HCT116 (cell line): ENCODE measurements at regions not wholly inside any gene's neighbourhood (a gene's known extent, or its start where the extent isn't known, plus 50 kb on each side); places are given as distances from the start of the nearest gene placed in this dataset.

Experiments used
- ATAC-seq: fragments of 200-7000 bp; cut with Tn5 transposase; 2 replicates; pipeline ENCODE4 v1.9.1; 2020; ENCODE audit warnings: mild to moderate bottlenecking, moderate library complexity
- BruUV-seq: library from RNA; stranded (reverse); fragments of 400-500 nt; replicated peaks from 2 replicates; lab custom pipeline; 2021; lab: Mats Ljungman, UMichigan
- CTCF ChIA-PET: fragments of 300-600 bp; sonication (Branson Sonifier 250); formaldehyde crosslinking; loops from one replicate; lab custom pipeline; 2021; ENCODE audit warnings: antibody characterized with exemption; lab: Charles Lee
- POLR2A ChIA-PET: fragments of 300-600, 350-600 bp; sonication (Branson Sonifier 250); formaldehyde crosslinking; loops from one replicate; lab custom pipeline; 2021; ENCODE audit warnings: antibody characterized with exemption; lab: Charles Lee
- RAD21 ChIA-PET, 2 experiments: fragments of 300-600 bp; sonication (Branson Sonifier 250); formaldehyde crosslinking; loops; one replicate each; lab custom pipeline; 2023; ENCODE audit warnings: low total read pairs in 2 of 2; ENCODE audit not compliant: uncharacterized antibody in 2 of 2, unreplicated experiment in 2 of 2, low non-redundant PET in 1 of 2; lab: Charles Lee
- DNase-seq: peaks from one replicate; pipeline ENCODE4 v3.0.0-alpha.2; 2010; ENCODE audit warnings: low read depth, low spot score
- H2AFZ ChIP-seq: fragments of 200-600 bp; shearing (Covaris generic), sonication (generic); 2 replicates; pipeline ENCODE4 v1.6.1; 2017; ENCODE audit warnings: low read depth, mixed run types, mixed read lengths, antibody characterized with exemption, low read length; ENCODE audit not compliant: poor library complexity, severe bottlenecking
- H3K27ac ChIP-seq: 2 replicates; pipeline ENCODE4 v1.5.1; 2012; ENCODE audit warnings: low read depth, low read length
- H3K27me3 ChIP-seq: fragments of 200-600 bp; sonication (generic); 2 replicates; pipeline ENCODE4 v1.6.1; 2016; ENCODE audit warnings: mixed run types, low read length, mixed read lengths; ENCODE audit not compliant: insufficient read depth
- H3K36me3 ChIP-seq, 2 experiments: fragments of 200-500 bp in 1 of 2; fragments of 200-600 bp in 1 of 2; sonication (Bioruptor generic) in 1 of 2; sonication (generic) in 1 of 2; 2 replicates each; pipeline versions ENCODE4 v1.5.1 to v1.6.1; 2014 to 2016; ENCODE audit warnings: low read length in 2 of 2, inconsistent platforms in 1 of 2, mixed read lengths in 1 of 2, mixed run types in 1 of 2; ENCODE audit not compliant: insufficient read depth in 2 of 2, control insufficient read depth in 1 of 2
- H3K4me1 ChIP-seq, 2 experiments: fragments of 200-600 bp in 1 of 2; sonication (generic) in 1 of 2; 2 replicates each; pipeline versions ENCODE4 v1.5.1 to v1.6.1; 2012 to 2017; ENCODE audit warnings: low read length in 2 of 2, inconsistent platforms in 1 of 2, mild to moderate bottlenecking in 1 of 2, mixed read lengths in 1 of 2, mixed run types in 1 of 2, moderate library complexity in 1 of 2; ENCODE audit not compliant: insufficient read depth in 2 of 2, control insufficient read depth in 1 of 2
- H3K4me2 ChIP-seq: fragments of 200-600 bp; sonication (generic); 2 replicates; pipeline ENCODE4 v1.6.1; 2017; ENCODE audit warnings: mixed run types, low read length, mixed read lengths
- H3K4me3 ChIP-seq, 2 experiments: fragments of 200-600 bp in 1 of 2; sonication (generic) in 1 of 2; replicated peaks in 1 of 2; 2 replicates each; pipeline ENCODE4 v1.5.1; 2011 to 2016; ENCODE audit warnings: low read length in 2 of 2, control low read depth in 1 of 2, low read depth in 1 of 2, mild to moderate bottlenecking in 1 of 2, mixed read lengths in 1 of 2, mixed run types in 1 of 2
- H3K79me2 ChIP-seq: fragments of 200-600 bp; sonication (generic); 2 replicates; pipeline ENCODE4 v1.6.1; 2017; ENCODE audit warnings: mild to moderate bottlenecking, mixed run types, low read length, moderate library complexity, mixed read lengths; ENCODE audit not compliant: insufficient read depth
- H3K9ac ChIP-seq: fragments of 200-600 bp; sonication (generic); 2 replicates; pipeline ENCODE4 v1.6.1; 2016; ENCODE audit warnings: low read length, mixed read lengths
- H3K9me2 ChIP-seq: fragments of 200-600 bp; sonication (generic), shearing (Covaris generic); 2 replicates; pipeline ENCODE4 v1.6.1; 2017; ENCODE audit warnings: mixed run types, mild to moderate bottlenecking, moderate library complexity; ENCODE audit not compliant: insufficient read depth
- H3K9me3 ChIP-seq, 2 experiments: fragments of 200-500 bp in 1 of 2; fragments of 200-600 bp in 1 of 2; sonication (Bioruptor generic) in 1 of 2; sonication (generic) in 1 of 2; 2 replicates each; pipeline ENCODE4 v1.6.1; 2014 to 2017; ENCODE audit warnings: low read length in 2 of 2, mixed read lengths in 2 of 2, inconsistent platforms in 1 of 2, low read depth in 1 of 2, mild to moderate bottlenecking in 1 of 2, mixed run types in 1 of 2, moderate library complexity in 1 of 2; ENCODE audit not compliant: control insufficient read depth in 1 of 2, insufficient read depth in 1 of 2
- H4K20me1 ChIP-seq: fragments of 200-600 bp; sonication (generic), shearing (Covaris generic); 2 replicates; pipeline ENCODE4 v1.6.1; 2017; ENCODE audit warnings: mixed run types, mild to moderate bottlenecking, moderate library complexity; ENCODE audit not compliant: insufficient read depth
- CBX3 ChIP-seq: IDR thresholded peaks from 2 replicates; pipeline ENCODE4 v1.6.1; 2012; ENCODE audit warnings: low read depth
- ELF1 ChIP-seq: IDR thresholded peaks from 2 replicates; pipeline ENCODE4 v1.6.1; 2012; ENCODE audit warnings: low read depth, borderline replicate concordance
- POLR2A ChIP-seq: IDR thresholded peaks from 2 replicates; pipeline ENCODE4 v1.7.0; 2011; ENCODE audit warnings: borderline replicate concordance; ENCODE audit not compliant: insufficient read depth, insufficient read length; ENCODE audit errors: extremely low read depth
- SP1 ChIP-seq: IDR thresholded peaks from 2 replicates; pipeline ENCODE4 v1.6.1; 2012; ENCODE audit warnings: low read depth
- ZFX ChIP-seq: fragments of 450-650 bp; IDR thresholded peaks from 2 replicates; pipeline ENCODE4 v1.6.1; 2017
- ZNF274 ChIP-seq: fragments of 200-500 bp; sonication (Bioruptor generic); IDR thresholded peaks from 2 replicates; pipeline ENCODE4 v1.6.1; 2014; ENCODE audit warnings: mild to moderate bottlenecking, low read depth, low read length, inconsistent platforms
- intact Hi-C: fragments of 100-400 bp; cut with micrococcal nuclease; formaldehyde crosslinking; loops from 2 replicates; pipeline ENCODE4 v1.10.0; 2022
- TF ChIP-seq, protein P1 (sequence below), 3 experiments: fragments of 200-600 bp in 1 of 3; sonication (generic) in 1 of 3; IDR thresholded peaks in 2 of 3; conservative IDR thresholded peaks in 1 of 3; 2 replicates each; pipeline ENCODE4 v1.5.1; 2012 to 2017; ENCODE audit warnings: low read depth in 2 of 3, low read length in 2 of 3, antibody characterized with exemption in 1 of 3, borderline replicate concordance in 1 of 3, control low read depth in 1 of 3, mild to moderate bottlenecking in 1 of 3, mixed read lengths in 1 of 3, mixed run types in 1 of 3, moderate library complexity in 1 of 3; ENCODE audit not compliant: insufficient read depth in 1 of 3

DNA sequence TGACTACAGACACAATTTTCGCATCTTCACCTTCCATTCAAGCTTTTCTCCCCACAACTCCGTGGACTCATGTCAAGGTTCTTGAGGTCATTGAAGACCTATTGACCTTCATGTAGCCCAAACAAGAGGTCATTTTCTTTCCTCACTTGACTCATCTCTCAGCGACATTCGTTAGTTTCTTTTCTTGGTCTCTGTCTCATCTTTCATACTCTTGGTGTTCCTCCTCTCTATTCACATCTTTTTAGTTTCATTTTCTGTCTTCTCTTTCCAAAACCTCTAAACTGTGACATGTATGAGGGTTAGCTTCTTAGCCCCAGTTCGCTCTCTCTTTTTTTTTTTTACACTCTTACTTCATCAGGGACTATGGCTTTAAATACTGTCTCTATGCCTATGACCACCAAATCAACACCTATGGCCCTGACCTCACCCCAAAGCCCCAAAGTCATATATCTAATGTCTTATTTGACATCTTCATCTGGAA is 128.6 kb upstream of the BACH2 start:
- intact Hi-C loops: no loop called here
- no peaks in the 10 kb centered on the region for H4K20me1 ChIP-seq
- H3K4me3 ChIP-seq: no peak overlapping the region
- no peaks in the 10 kb centered on the region for H3K27me3 ChIP-seq
- no peaks in the 10 kb centered on the region for H3K9me2 ChIP-seq
- H3K79me2 ChIP-seq: no peaks in the 10 kb centered on the region
- H3K9ac ChIP-seq: no peak overlapping the region
- no peaks in the 10 kb centered on the region for H3K4me1 ChIP-seq
- no peak overlapping the region for H3K27ac ChIP-seq
- no peak overlapping the region for H3K4me2 ChIP-seq
- ATAC-seq (no peak), DNase-seq (no peak)
- RAD21 ChIA-PET: no interaction called here
- H2AFZ ChIP-seq: no peak overlapping the region
- POLR2A ChIA-PET: no interaction called here
- H3K9me3 ChIP-seq: 0 out of 4 replicates have a peak, but pooled peaks cover 0 to 3% of the 10 kb centered on the region in 2 experiments
- BruUV-seq: no TSS peak
- TF ChIP-seq ZFX: no peak
- TF ChIP-seq POLR2A: no peak
- no peak for TF ChIP-seq SP1
- no peak for TF ChIP-seq ELF1
- no peak for TF ChIP-seq CBX3
- CTCF ChIA-PET: no interaction called here
- no peaks in the 10 kb centered on the region for H3K36me3 ChIP-seq

DNA sequence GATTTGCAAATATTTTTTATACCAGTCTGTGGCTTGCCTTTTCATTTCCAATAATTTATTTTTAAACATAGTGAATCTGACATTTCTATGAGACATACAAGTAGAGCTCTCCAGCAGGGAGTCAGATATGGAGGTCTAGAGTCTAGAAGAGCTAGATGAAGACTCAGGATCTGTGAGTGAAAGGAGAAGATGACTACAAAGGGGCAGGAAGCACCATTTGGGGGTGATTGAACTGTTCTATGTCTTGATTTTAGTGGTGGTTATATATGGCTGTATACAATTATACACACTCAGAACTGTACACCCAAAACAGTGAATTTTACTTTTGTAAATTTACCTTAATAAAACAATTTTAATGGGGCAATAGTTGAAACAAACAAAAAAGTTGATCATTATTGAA is 127.9 kb upstream of the BACH2 start:
- no peak overlapping the region for H3K27ac ChIP-seq
- ChIA-PET POLR2A (interaction anchor here (1.0 kb wide), 1 partner anchor 14 kb away, joined by 3 read pairs; no protein-coding TSS in a partner anchor), RAD21 (no interaction called here), CTCF (no interaction called here)
- no peak for TF ChIP-seq ZNF274
- TF ChIP-seq, protein P1, sequence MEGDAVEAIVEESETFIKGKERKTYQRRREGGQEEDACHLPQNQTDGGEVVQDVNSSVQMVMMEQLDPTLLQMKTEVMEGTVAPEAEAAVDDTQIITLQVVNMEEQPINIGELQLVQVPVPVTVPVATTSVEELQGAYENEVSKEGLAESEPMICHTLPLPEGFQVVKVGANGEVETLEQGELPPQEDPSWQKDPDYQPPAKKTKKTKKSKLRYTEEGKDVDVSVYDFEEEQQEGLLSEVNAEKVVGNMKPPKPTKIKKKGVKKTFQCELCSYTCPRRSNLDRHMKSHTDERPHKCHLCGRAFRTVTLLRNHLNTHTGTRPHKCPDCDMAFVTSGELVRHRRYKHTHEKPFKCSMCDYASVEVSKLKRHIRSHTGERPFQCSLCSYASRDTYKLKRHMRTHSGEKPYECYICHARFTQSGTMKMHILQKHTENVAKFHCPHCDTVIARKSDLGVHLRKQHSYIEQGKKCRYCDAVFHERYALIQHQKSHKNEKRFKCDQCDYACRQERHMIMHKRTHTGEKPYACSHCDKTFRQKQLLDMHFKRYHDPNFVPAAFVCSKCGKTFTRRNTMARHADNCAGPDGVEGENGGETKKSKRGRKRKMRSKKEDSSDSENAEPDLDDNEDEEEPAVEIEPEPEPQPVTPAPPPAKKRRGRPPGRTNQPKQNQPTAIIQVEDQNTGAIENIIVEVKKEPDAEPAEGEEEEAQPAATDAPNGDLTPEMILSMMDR (IDR thresholded peaks at IDR 0.05 in 2 of 3, conservative IDR thresholded peaks at IDR 0.05 in 1 of 3; ENCODE audit: borderline replicate concordance in 1 of 3, insufficient read depth in 1 of 3, low read depth in 2 of 3, low read length in 2 of 3): no peak
- no peak overlapping the region for H2AFZ ChIP-seq
- H3K4me3 ChIP-seq: no peak overlapping the region
- H3K4me1 ChIP-seq: no peaks in the 10 kb centered on the region
- no peak overlapping the region for H3K9ac ChIP-seq
- no peaks in the 10 kb centered on the region for H3K36me3 ChIP-seq
- H3K4me2 ChIP-seq: no peak overlapping the region
- no peaks in the 10 kb centered on the region for H4K20me1 ChIP-seq
- no TSS peak for BruUV-seq
- H3K27me3 ChIP-seq: no peaks in the 10 kb centered on the region
- no peak for DNase-seq
- intact Hi-C loops: no loop called here
- ATAC-seq: no peak
- no peaks in the 10 kb centered on the region for H3K9me2 ChIP-seq
- H3K79me2 ChIP-seq: no peaks in the 10 kb centered on the region
- H3K9me3 ChIP-seq: 0 out of 4 replicates have a peak, but pooled peaks cover 0 to 1% of the 10 kb centered on the region in 2 experiments
